ELF-1 (cell line): ENCODE measurements at regions not wholly inside any gene's neighbourhood (a gene's known extent, or its start where the extent isn't known, plus 50 kb on each side); places are given as distances from the start of the nearest gene placed in this dataset.

Experiments used
- DNase-seq: peaks from one replicate; pipeline ENCODE4 v3.0.0-alpha.2; 2016; ENCODE audit warnings: low read depth, low spot score

DNA sequence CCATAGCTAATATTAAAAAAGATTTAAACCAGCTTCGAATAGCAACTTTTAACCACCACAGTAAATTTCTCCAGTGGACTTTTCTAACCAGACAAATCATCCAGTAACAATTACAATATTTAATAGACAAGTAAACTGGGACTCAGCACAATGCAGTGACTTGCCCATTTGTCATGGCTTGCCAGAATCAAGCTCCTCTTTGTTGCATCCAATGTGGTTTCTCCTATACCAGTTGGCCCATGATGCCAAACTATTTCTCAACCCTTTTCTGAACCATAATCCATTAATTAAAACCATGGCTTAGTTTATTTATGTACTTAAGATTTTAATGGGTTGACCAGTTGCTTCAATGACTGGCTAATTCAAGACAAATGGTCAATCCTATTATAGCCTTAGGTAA is 64.4 kb downstream of the DIO2 start:
- DNase-seq = no peak

DNA sequence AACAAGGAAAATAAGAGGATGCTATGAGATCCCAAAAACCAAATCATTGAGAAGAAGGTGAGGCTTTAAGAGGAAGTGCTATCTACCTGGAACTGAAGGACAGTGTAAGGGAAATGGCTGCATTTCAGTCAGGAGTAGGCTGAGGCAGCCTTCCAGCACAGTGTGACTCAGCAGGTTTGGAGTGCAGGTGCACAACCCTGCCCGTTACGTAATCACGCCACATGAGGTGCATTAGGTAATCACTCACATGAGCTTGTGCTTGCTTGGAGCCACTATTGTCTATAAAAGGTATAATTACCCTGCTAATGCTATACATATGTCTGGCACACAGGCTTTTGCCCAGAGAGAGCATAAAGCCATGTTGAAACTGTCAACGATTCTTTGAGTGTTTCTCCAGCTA is 74.9 kb downstream of the DIO2 start:
- DNase-seq = peak; percentile 22

GRCh38 chr14:80135305-80136088 is 75.8 kb downstream of the DIO2 start:
- no peak for DNase-seq

GRCh38 chr14:80134321-80134720 is 77.0 kb downstream of the DIO2 start:
- no peak for DNase-seq

- no peak for DNase-seq
Measured at GRCh38 chr14:80133457-80133856, 77.8 kb downstream of the DIO2 start.

GRCh38 chr14:80127466-80127865 is 83.8 kb downstream of the DIO2 start:
- DNase-seq = no peak

DNA sequence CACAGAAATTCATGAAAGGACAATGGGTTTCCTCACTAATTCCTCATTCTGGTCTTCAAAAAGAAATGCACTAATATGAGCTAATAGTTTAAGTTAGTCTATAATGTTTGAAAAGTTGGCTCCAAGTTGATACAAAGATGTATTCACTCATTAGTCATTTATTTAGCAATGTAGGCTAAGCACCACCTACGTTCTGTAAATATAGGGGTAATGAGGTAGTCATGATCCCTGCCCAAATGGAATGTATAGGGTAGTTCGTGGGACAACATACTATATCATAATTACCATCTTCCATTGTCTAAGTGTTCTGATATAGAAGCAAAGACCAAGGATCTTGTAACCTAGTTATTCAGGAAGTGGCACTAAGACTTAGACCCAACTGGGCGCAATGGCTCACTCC is 86.5 kb downstream of the DIO2 start:
- no peak for DNase-seq

DNA sequence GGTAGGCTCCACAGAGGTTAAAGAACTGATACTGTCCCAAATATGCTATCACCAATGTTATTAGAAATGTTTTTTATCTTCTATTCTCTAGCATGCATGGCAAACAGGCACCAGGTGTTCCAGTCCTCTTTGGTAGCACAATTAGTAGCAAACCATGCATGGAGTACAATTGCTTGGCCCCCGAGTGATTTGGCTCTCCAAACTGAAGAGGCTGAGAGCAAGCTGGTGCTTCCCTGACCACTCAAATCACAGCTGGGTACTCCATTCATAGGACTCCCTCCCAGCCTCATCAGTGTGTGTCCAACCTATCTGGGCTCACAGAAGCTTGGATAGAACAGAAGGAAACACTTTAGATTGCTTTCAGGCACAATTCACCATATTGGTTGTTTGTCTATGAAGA is 93.4 kb downstream of the DIO2 start:
- DNase-seq = no peak

DNA sequence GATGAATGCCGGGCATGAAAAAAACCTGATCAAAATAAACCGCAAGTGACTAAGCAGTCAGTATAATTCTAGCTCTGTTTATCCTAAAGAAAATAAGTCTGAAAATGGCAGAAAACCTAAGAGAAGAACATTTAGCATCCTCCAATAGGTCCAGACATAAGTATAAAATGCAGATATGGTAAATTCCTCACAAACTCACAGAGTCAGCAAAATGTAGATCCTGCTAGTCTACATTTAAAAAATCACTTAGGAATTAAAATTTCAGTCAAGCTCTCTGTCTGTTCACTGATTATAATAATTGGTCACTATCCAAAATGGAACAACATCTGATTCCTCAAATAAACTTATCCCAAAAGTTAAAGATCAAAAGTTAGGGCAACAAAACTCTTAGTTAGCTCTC is 95.1 kb downstream of the DIO2 start:
- DNase-seq = no peak

DNA sequence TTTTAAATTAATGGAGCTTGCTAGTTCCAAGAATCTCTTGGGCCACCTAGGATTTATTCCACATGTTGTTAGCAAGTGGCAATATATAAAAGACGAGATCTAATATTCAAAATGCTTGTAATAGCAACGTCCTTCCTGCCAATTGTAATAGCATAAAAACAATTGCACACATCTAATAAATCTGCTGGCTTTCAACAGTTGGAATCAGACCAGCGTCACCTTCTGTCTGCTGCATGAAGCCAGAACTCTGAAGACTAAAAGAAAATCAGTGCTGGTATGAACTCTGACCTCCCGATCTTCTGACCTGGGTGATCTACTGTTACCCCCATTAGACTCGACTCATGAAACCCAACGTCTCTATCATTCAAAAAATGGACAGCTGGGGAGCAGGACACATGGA is 100.6 kb downstream of the DIO2 start:
- DNase-seq = no peak

DNA sequence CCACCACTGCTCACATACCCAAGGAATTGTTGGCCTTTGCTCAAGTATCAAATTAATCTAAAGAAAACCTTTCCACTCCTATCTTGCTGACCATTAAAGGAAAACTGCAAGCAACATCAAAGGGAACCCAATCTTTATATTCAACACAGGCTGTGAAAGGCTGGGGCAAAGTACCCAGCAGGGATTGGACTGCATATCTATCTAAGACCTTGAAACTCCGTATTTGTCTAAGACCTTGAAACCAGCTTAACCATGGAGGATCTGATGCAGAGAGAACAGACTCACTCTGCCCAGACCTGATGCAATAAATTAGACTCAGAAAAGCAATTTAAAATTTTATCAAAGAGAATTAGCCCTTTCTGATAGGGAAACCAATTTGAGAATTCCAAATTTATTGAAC is 102.2 kb downstream of the DIO2 start:
- no peak for DNase-seq

DNA sequence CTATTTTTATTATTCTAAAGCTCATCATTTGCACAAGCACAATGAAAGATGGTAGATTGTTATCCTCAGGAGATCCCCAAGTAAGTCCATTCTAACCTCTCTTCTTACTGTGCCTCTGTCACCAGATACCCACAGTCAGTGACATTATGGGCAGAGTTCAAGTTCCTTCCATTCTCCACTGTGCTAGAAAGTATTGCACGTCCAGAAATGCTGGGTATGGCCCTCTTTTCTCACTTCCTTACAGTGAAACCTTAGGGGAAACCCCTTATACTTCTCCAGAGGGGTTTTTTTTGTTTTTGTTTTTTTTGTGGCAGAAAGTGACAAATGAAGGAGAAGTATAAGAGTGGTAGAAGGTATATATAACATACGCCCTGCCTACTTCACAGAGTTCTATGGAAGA is 102.9 kb downstream of the DIO2 start:
- no peak for DNase-seq

DNA sequence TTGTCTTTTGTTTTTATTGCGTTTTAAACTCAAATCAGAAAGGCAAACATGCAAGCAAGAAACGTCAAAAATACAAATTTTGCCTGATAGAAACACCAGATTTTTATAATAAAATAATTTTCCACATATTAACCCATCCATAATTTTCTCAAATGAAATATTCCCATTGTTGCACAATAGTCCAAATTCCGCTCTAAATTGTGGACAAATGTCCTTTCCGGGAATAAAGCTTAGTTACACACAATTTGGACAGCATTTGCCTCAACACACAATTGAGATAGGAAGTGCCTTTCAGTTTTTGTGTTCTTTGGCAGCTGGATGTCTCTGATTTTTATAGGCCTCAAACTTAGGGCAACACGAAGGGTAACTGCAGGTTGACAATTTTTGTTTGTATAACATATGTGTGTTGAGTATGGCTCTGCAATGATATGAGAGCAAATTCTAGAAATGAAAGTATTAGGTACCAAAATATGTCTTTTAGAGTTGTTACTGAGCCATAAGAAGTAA is 105.8 kb downstream of the DIO2 start:
- no peak for DNase-seq

- no peak for DNase-seq
Measured at GRCh38 chr14:80101835-80102234, 109.5 kb downstream of the DIO2 start.

- peak; percentile 1 for DNase-seq
Measured at GRCh38 chr14:80100681-80101080, 110.6 kb downstream of the DIO2 start.

DNA sequence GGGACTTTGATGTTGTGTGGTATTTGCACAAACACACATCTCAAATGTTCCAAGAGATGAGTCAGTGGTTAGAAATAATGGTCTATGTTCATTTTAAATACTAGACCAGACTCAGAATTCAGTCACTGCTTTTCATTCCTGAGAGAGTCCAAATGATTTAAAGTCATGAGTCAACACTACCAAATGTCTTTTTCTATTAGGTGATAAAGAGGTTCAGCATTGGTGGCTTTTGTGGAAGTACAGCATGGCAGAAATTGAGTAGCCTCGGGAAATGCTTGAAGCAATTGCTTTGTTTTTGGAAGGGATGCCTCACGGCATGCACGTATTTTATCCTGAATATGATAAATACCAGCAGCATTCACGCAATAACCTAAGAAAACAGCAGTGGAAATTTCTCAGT is 115.7 kb downstream of the DIO2 start:
- no peak for DNase-seq

GRCh38 chr14:80087411-80087810 is 123.9 kb downstream of the DIO2 start:
- no peak for DNase-seq

DNA sequence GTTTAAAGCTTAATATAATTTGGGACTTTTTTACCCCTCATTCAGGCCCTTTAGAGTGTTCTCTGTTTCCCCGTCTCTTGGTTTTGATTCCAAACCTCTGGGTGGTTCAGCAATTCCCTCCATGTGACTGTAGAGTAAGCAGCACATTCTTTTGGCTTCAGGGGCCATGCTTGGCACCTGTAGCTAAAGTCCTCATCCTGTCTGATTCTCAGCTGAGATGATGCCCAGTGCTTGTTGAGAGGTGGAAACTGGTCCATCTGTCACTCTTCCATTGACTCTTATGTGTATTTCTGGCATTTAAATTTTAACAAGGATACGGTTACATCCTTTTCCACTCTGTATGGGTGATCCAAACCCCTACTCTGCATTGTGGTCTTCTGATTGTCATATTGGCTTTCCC is 127.1 kb downstream of the DIO2 start:
- no peak for DNase-seq

GRCh38 chr14:80080601-80081000 is 130.7 kb downstream of the DIO2 start:
- DNase-seq = no peak

DNA sequence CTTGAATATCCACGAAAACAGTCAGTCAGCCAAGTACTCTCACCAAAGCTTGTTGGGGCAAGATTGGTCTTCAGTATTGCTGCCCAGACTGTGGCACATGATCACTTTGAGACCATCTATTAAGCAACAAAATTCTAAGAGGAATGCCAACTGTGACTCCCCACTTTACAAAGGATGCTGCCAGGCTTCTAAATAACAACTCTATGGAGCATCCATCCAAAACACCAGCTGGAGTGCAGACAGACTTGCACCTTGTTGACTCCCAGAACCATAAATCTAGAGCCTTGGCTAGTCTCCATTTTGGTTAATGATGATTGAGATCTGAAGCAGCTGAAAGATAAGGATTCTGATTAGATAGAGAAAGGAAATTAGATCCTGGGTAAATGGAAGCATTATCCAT is 132.8 kb downstream of the DIO2 start:
- no peak for DNase-seq

DNA sequence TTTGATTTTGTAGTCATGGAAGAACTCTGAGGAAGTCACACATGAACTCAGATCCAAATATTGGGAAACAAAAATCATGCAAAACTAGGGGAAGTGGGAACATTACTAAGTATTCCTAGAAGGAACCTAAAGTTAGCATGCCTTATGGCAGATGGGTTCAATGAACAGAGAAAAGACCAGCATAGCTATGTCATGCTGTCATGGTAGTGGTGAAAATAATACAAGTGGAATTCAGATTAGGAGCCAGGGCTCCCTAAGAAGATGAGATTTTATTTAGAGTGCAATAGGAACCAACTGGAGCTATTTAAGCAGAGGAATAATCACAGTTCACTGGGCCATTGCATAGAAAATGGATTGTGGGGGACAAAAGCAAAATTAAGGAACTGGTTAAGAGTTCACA is 134.0 kb downstream of the DIO2 start:
- no peak for DNase-seq

GRCh38 chr14:80074900-80075574 is 136.3 kb downstream of the DIO2 start:
- no peak for DNase-seq

DNA sequence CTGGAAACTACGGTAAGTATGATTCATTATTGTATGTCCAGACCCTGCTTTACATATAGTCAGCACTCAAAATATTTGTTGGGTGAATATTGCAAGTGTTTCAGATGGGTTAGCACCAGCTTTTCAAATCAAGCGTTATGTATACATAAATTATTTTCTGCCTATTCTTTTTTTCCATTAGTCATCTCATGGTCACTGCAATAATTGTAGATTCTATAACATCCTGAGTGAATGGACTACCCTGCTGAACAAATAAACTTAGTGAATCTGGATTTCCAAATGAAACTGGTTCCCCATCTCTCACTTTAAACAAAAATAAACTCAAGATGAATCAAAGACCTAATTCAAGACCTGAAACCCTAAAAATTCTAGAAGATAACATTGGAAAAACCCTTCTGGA is 152.3 kb downstream of the DIO2 start:
- no peak for DNase-seq

DNA sequence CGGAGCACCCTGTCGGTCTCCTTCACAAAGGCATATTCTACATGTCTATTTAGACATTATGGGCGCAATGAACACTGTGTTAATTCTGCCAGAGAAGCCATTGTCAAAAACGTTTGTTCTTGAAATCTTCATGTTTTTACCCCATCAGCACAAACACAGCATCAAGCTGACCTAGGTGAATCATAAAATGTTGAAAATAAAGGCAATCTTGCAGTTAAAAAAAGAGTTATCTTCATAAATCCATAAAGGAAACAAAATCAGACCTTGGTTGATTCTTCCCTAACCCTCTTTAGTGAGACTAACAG is 154.9 kb downstream of the DIO2 start:
- DNase-seq = no peak
